Spleen (tissue), 7 donors: ENCODE measurements at regions not wholly inside any gene's neighbourhood (a gene's known extent, or its start where the extent isn't known, plus 50 kb on each side); places are given as distances from the start of the nearest gene placed in this dataset.

Experiments
- POLR2AphosphoS5 ChIP-seq, 3 donors: sonication (generic); formaldehyde crosslinking; IDR thresholded peaks; one replicate each; pipeline ENCODE4 v1.5.1; 2017; ENCODE audit warnings: antibody characterized with exemption in 3 of 3
- TF ChIP-seq, protein P1 (sequence below), 11 experiments: fragments of 200-600 bp in 7 of 11; fragments of 450-650 bp in 4 of 11; sonication (generic) in 4 of 11; IDR thresholded peaks in 8 of 11; conservative IDR thresholded peaks in 3 of 11; 1 replicate in 7 of 11; 2 replicates in 4 of 11; pipeline versions ENCODE4 v1.4.0 to v1.8.0; 2016 to 2021; ENCODE audit warnings: antibody characterized with exemption in 11 of 11, inconsistent platforms in 4 of 11, mild to moderate bottlenecking in 1 of 11
- donor health status: DM: no; HTN: no; CAD: no; lungs with moderate emphysema.
- donor health status: DM: no; HTN: no; CAD: no.
- donor health status: DM: no; HTN: no; CAD: no.

GRCh38 chr15:99451484-99451883 is 114.3 kb upstream of the MEF2A start:
- TF ChIP-seq POLR2AphosphoS5 (IDR thresholded peaks at IDR 0.05): no peak
- TF ChIP-seq, protein P1, sequence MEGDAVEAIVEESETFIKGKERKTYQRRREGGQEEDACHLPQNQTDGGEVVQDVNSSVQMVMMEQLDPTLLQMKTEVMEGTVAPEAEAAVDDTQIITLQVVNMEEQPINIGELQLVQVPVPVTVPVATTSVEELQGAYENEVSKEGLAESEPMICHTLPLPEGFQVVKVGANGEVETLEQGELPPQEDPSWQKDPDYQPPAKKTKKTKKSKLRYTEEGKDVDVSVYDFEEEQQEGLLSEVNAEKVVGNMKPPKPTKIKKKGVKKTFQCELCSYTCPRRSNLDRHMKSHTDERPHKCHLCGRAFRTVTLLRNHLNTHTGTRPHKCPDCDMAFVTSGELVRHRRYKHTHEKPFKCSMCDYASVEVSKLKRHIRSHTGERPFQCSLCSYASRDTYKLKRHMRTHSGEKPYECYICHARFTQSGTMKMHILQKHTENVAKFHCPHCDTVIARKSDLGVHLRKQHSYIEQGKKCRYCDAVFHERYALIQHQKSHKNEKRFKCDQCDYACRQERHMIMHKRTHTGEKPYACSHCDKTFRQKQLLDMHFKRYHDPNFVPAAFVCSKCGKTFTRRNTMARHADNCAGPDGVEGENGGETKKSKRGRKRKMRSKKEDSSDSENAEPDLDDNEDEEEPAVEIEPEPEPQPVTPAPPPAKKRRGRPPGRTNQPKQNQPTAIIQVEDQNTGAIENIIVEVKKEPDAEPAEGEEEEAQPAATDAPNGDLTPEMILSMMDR (IDR thresholded peaks at IDR 0.05 in 8 of 11, conservative IDR thresholded peaks at IDR 0.05 in 3 of 11): no peak
